ENCODE measurements at regions not wholly inside any gene's neighbourhood (a gene's known extent, or its start where the extent isn't known, plus 50 kb on each side); places are given as distances from the start of the nearest gene placed in this dataset.

DNA sequence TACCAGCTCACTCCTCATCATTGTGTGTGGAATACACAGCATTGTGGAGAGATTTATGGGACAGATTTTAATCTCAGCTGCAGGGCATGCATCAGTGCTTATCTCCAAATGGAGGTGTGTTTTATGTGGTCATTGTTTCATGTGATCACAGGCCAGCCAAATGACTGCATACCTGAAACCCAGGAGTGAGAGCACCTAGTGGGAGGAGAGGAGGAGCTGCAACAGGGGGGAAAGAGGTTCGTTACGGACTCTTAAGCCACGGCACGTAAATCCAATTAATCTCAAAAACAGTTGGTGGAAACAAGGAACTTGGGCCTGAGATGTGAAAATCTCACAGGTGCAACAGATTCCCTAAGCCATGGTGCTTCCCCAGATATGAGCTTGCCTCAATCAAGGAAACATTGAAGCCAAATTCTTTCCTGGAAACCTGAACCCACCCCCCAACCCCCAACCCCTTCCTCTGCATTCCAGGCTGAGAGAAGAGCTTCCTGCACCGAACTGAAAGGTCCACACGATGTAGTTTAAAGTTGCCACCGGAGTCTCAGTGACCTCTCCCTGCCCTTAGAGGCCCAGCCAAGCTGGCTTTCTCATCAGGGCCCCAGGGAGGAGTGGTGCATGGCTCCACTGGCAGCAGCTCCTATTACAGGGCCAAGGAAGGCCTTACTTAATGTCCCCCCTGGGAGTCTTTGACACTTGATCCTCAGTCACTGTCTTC, 167.4 kb downstream of the C1D start:
- TF ChIP-seq CTCF (IDR thresholded peaks at IDR 0.05 in 2 of 3, conservative IDR thresholded peaks at IDR 0.05 in 1 of 3; ENCODE audit: control insufficient read depth in 2 of 3, extremely low read depth in 1 of 3, insufficient read depth in 1 of 3, low read depth in 3 of 3, low read length in 3 of 3): no peak
- TF ChIP-seq POLR2A (IDR thresholded peaks at IDR 0.05; ENCODE audit: low read depth, low read length): no peak
- TF ChIP-seq CBX5 (IDR thresholded peaks at IDR 0.05; ENCODE audit: low read depth): no peak
- TF ChIP-seq EP300 (IDR thresholded peaks at IDR 0.05; ENCODE audit: borderline replicate concordance in 1 of 2, control insufficient read depth in 1 of 2, low read depth in 2 of 2, low read length in 2 of 2): no peak
- no peak for TF ChIP-seq NRF1 (conservative IDR thresholded peaks at IDR 0.05; ENCODE audit: low read depth, low read length)
- no peak for TF ChIP-seq PBX3 (IDR thresholded peaks at IDR 0.05; ENCODE audit: insufficient replicate concordance, low read depth, low read length)
- TF ChIP-seq, protein P1, sequence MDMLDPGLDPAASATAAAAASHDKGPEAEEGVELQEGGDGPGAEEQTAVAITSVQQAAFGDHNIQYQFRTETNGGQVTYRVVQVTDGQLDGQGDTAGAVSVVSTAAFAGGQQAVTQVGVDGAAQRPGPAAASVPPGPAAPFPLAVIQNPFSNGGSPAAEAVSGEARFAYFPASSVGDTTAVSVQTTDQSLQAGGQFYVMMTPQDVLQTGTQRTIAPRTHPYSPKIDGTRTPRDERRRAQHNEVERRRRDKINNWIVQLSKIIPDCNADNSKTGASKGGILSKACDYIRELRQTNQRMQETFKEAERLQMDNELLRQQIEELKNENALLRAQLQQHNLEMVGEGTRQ (IDR thresholded peaks at IDR 0.05; ENCODE audit: borderline replicate concordance, low read depth, low read length): no peak

Data from GM12878 (cell line).